GM23248 (cell line): ENCODE measurements at regions not wholly inside any gene's neighbourhood (a gene's known extent, or its start where the extent isn't known, plus 50 kb on each side); places are given as distances from the start of the nearest gene placed in this dataset.

Experiments used
- DNase-seq: peaks from one replicate; pipeline ENCODE4 v3.0.0-alpha.2; 2015
- H2AFZ ChIP-seq: fragments of 200-600 bp; sonication (generic); 2 replicates; pipeline ENCODE4 v1.6.1; 2016; ENCODE audit warnings: antibody characterized with exemption
- H3F3A ChIP-seq: fragments of 200-600 bp; sonication (generic); 2 replicates; pipeline ENCODE4 v1.6.1; 2016; ENCODE audit warnings: mild to moderate bottlenecking, antibody characterized with exemption, mixed run types; ENCODE audit not compliant: insufficient read depth
- H3K27ac ChIP-seq: fragments of 200-600 bp; sonication (generic); 2 replicates; pipeline ENCODE4 v1.5.1; 2016; ENCODE audit warnings: mild to moderate bottlenecking
- H3K27me3 ChIP-seq: fragments of 200-600 bp; sonication (generic); replicated peaks from 2 replicates; pipeline ENCODE4 v1.6.1; 2016; ENCODE audit warnings: mild to moderate bottlenecking; ENCODE audit not compliant: insufficient read depth
- H3K36me3 ChIP-seq: fragments of 200-600 bp; sonication (generic); 2 replicates; pipeline ENCODE4 v1.6.1; 2016; ENCODE audit warnings: low read depth, mild to moderate bottlenecking
- H3K4me1 ChIP-seq: fragments of 200-600 bp; sonication (generic); 2 replicates; pipeline ENCODE4 v1.6.1; 2016; ENCODE audit warnings: mild to moderate bottlenecking; ENCODE audit not compliant: insufficient read depth
- H3K4me2 ChIP-seq: fragments of 200-600 bp; sonication (generic); one replicate; pipeline ENCODE4 v1.6.1; 2016; ENCODE audit warnings: mild to moderate bottlenecking; ENCODE audit not compliant: unreplicated experiment
- H3K4me3 ChIP-seq: fragments of 200-600 bp; sonication (generic); 2 replicates; pipeline ENCODE4 v1.5.1; 2016; ENCODE audit warnings: mild to moderate bottlenecking
- H3K79me2 ChIP-seq: fragments of 200-600 bp; sonication (generic); 2 replicates; pipeline ENCODE4 v1.6.1; 2016; ENCODE audit warnings: mild to moderate bottlenecking; ENCODE audit not compliant: insufficient read depth
- H3K9ac ChIP-seq: fragments of 200-600 bp; sonication (generic); 2 replicates; pipeline ENCODE4 v1.6.1; 2016; ENCODE audit warnings: mild to moderate bottlenecking
- H3K9me2 ChIP-seq: fragments of 200-600 bp; sonication (generic); 2 replicates; pipeline ENCODE4 v1.6.1; 2016; ENCODE audit warnings: mixed run types, mild to moderate bottlenecking, moderate library complexity; ENCODE audit not compliant: insufficient read depth
- H3K9me3 ChIP-seq: fragments of 200-600 bp; sonication (generic); one replicate; pipeline ENCODE4 v1.6.1; 2017; ENCODE audit warnings: low read depth
- H4K20me1 ChIP-seq: fragments of 200-600 bp; sonication (generic); 2 replicates; pipeline ENCODE4 v1.6.0; 2016; ENCODE audit not compliant: insufficient read depth
- EZH2 ChIP-seq: fragments of 200-600 bp; sonication (generic); IDR thresholded peaks from 2 replicates; pipeline ENCODE4 v1.6.1; 2018; ENCODE audit warnings: antibody characterized with exemption, mild to moderate bottlenecking; ENCODE audit not compliant: insufficient read depth, poor library complexity, severe bottlenecking
- EZH2phosphoT487 ChIP-seq: fragments of 200-600 bp; sonication (generic); IDR thresholded peaks from 2 replicates; pipeline ENCODE4 v1.6.1; 2018; ENCODE audit warnings: antibody characterized with exemption, moderate library complexity, mild to moderate bottlenecking, low read depth; ENCODE audit not compliant: insufficient read depth
- WGBS, 2 experiments: methylation state at CpG; one replicate each; pipeline ENCODE4 v1.1.6; 2015 to 2017; ENCODE audit warnings: low lambda C conversion rate in 2 of 2, low coverage in 1 of 2; ENCODE audit errors: missing lambda C conversion rate in 2 of 2; 5-methylcytosine and 5-hydroxymethylcytosine counted together
- in situ Hi-C: fragments of 300-500 bp; cut with MboI; formaldehyde crosslinking; loops from 2 replicates; pipeline ENCODE4 v1.15.0; 2020

DNA sequence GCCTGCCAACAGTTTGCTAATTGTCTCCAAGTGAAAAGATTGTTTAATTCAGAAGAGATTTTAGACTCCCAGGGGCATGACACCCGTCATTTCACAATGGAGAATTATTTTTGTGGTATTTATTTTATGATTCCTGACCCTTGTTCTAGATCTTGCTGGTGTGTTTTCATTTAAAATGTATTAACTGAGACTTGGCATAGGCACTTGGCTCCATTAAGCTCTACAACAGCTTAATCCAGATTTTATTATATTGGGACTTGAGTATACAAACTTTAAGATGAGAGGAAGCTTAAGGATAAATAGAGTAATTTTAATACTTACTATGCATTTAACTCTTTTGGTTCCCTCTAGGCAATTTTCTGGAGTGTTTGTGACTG, 101.3 kb upstream of the KCNE2 start:
- H3K36me3 ChIP-seq: no peaks in the 10 kb centered on the region
- no peak overlapping the region for H2AFZ ChIP-seq
- in situ Hi-C loops: no loop called here
- no peaks in the 10 kb centered on the region for H3K9me3 ChIP-seq
- peaks cover 6% of the 10 kb centered on the region; the same call in 1 of the 2 replicates for H3K27me3 ChIP-seq
- DNase-seq: no peak
- 29 to 33% methylated on average over 1 of the region's 1 CpG for WGBS, 2 experiments
- H3K79me2 ChIP-seq: no peaks in the 10 kb centered on the region
- no peak overlapping the region for H3K27ac ChIP-seq
- H3F3A ChIP-seq: no peaks in the 10 kb centered on the region
- H3K4me1 ChIP-seq: no peaks in the 10 kb centered on the region
- H4K20me1 ChIP-seq: no peaks in the 10 kb centered on the region
- TF ChIP-seq EZH2: no peak
- TF ChIP-seq EZH2phosphoT487: no peak
- H3K9me2 ChIP-seq: no peaks in the 10 kb centered on the region; the same call in 1 of the 2 replicates
- no peak overlapping the region for H3K4me3 ChIP-seq
- H3K4me2 ChIP-seq: no peak overlapping the region
- H3K9ac ChIP-seq: no peak overlapping the region

DNA sequence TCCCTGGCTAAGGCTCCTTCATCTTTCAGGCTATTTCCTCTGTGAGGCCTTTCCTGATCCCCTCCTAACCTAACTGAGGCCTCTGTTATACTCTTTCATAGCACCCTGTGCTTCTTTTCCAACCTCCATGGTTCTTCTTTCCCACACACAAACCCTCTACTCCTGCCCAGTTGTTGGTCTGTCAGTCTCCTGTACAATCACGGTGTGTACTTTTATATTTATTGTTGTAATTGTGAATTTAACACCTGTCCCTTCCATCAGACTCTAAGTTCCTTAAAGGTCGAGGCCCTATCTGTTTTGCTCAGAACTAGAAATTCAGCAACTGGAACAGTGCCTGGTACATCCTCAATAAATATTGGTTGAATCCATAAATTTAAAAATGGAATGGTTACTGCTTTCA, 100.2 kb upstream of the KCNE2 start:
- 31 to 34% methylated on average over 2 of the region's 2 CpGs for WGBS, 2 experiments
- H3F3A ChIP-seq: no peaks in the 10 kb centered on the region
- H3K27me3 ChIP-seq: no peaks in the 10 kb centered on the region; the same call in 1 of the 2 replicates
- H3K4me1 ChIP-seq: no peaks in the 10 kb centered on the region
- in situ Hi-C loops: no loop called here
- no peak overlapping the region for H3K4me2 ChIP-seq
- H2AFZ ChIP-seq: no peak overlapping the region
- no peak overlapping the region for H3K27ac ChIP-seq
- no peaks in the 10 kb centered on the region for H3K36me3 ChIP-seq
- TF ChIP-seq EZH2phosphoT487 (no peak), EZH2 (no peak)
- DNase-seq: no peak
- H4K20me1 ChIP-seq: no peaks in the 10 kb centered on the region
- no peak overlapping the region for H3K9ac ChIP-seq
- H3K9me2 ChIP-seq: no peaks in the 10 kb centered on the region; the same call in 1 of the 2 replicates
- H3K79me2 ChIP-seq: no peaks in the 10 kb centered on the region
- no peaks in the 10 kb centered on the region for H3K9me3 ChIP-seq
- no peak overlapping the region for H3K4me3 ChIP-seq

DNA sequence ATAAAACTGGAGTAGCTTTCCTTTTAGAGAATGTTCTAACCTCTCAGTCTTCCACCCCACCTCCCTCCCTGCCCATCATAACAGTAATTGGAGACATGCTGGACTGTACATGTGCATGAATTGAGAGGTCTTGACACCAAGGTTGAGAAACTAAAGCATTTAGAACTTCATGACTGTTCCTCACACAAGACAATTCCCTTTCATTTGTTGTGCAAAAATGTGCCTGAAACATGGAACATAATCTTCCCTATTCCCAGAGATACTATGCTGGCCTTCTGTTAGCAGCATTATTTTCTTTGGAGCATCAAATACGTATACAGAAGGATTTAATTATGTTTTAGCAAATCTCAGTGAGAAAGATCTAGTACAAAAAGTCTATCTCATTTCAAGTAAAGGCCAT, 97.5 kb upstream of the KCNE2 start:
- Histone ChIP-seq H3K9ac (no peak overlapping the region), H3K4me1 (no peaks in the 10 kb centered on the region), H3K27ac (no peak overlapping the region), H3K9me2 (no peaks in the 10 kb centered on the region), H2AFZ (no peak overlapping the region), H3K36me3 (no peaks in the 10 kb centered on the region), H3K9me3 (no peaks in the 10 kb centered on the region), H4K20me1 (no peaks in the 10 kb centered on the region), H3F3A (no peaks in the 10 kb centered on the region), H3K27me3 (no peaks in the 10 kb centered on the region), H3K4me3 (no peak overlapping the region), H3K79me2 (no peaks in the 10 kb centered on the region), H3K4me2 (no peak overlapping the region)
- no peak for DNase-seq
- in situ Hi-C loops: no loop called here
- TF ChIP-seq EZH2phosphoT487 (no peak), EZH2 (no peak)
- WGBS, 2 experiments: 19 to 22% methylated on average over 1 of the region's 1 CpG

DNA sequence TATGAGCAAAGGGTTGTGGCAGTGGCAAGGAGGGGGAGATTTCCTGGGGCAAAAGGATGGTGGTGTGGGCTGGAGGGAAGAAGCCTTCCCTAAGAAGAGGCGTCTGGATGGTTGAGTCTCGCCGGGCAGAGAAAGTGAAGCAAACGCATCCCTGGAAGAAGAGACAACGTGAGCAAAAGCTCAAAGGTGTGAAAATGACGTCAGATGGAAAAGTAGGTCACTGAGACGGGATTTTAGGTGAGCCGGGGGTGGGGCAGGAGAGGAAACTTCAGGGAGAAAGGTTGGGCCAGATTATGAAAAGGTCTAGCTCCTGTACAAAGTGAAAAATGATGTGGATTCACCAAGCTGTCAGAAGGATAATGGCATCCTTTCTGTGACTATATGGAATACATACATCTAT, 95.3 kb upstream of the KCNE2 start:
- in situ Hi-C loops: no loop called here
- Histone ChIP-seq H3K4me2 (no peak overlapping the region), H3K9me2 (no peaks in the 10 kb centered on the region)

DNA sequence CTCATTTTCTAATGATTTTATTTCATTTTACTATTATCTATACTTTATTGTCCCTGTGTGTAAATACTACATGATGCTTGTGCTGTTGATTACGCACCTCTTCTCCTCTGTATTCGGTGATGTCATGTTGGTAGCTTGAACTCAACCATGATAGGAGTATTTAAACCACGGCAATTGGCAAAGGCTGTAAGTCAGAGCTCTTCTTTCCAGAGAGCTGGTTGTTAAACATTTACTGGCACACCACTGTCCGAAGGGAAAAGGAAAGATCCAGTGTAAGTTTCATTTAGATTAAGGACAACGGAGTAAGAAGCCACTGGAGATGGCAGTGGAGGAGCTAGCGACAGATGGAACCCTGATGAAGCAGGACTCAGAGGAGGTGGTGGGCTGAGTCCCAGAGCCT, 93.4 kb upstream of the KCNE2 start:
- Histone ChIP-seq H3K9ac (no peak overlapping the region), H4K20me1 (no peaks in the 10 kb centered on the region), H3K27ac (no peak overlapping the region), H3K4me1 (peaks cover 5% of the 10 kb centered on the region; the same call in 1 of the 2 replicates), H3K27me3 (no peaks in the 10 kb centered on the region), H3K4me3 (no peak overlapping the region), H2AFZ (no peak overlapping the region), H3K4me2 (no peak overlapping the region), H3F3A (no peaks in the 10 kb centered on the region), H3K9me3 (no peaks in the 10 kb centered on the region), H3K79me2 (no peaks in the 10 kb centered on the region), H3K36me3 (no peaks in the 10 kb centered on the region), H3K9me2 (no peaks in the 10 kb centered on the region)
- 89% methylated on average over 6 of the region's 6 CpGs for WGBS, 2 experiments
- TF ChIP-seq EZH2phosphoT487 (no peak), EZH2 (no peak)
- in situ Hi-C loops: no loop called here
- DNase-seq: no peak

More for the DNA sequence above, 95.3 kb upstream of the KCNE2 start:
- no peak for TF ChIP-seq EZH2phosphoT487
- TF ChIP-seq EZH2: no peak
- Histone ChIP-seq H3K27ac (no peak overlapping the region), H3K79me2 (no peaks in the 10 kb centered on the region), H3K4me1 (no peaks in the 10 kb centered on the region), H3K9me3 (no peaks in the 10 kb centered on the region), H3F3A (no peaks in the 10 kb centered on the region), H4K20me1 (no peaks in the 10 kb centered on the region), H3K36me3 (no peaks in the 10 kb centered on the region), H3K4me3 (no peak overlapping the region), H3K27me3 (no peaks in the 10 kb centered on the region), H2AFZ (no peak overlapping the region), H3K9ac (no peak overlapping the region)
- DNase-seq: no peak
- 86 to 92% methylated on average over 8 of the region's 8 CpGs for WGBS, 2 experiments
